Sigmoid colon (tissue), 6 donors: ENCODE measurements at regions not wholly inside any gene's neighbourhood (a gene's known extent, or its start where the extent isn't known, plus 50 kb on each side); places are given as distances from the start of the nearest gene placed in this dataset.
"Not testable (repeated sequence)": the region's sequence is repeated elsewhere in the genome, so short reads cannot be mapped to it uniquely, and the experiment has no call there.

ENCODE experiments used
- DNase-seq: peaks from one replicate; pipeline ENCODE4 v3.0.0-alpha.2; 2019
- H3K27ac ChIP-seq, 4 donors: fragments of 200-600 bp; sonication (generic); one replicate each; pipeline ENCODE4 v1.5.1; 2016 to 2019; ENCODE audit warnings: mild to moderate bottlenecking in 1 of 4
- H3K27me3 ChIP-seq, 3 donors: fragments of 200-600 bp; sonication (generic); one replicate each; pipeline ENCODE4 v1.5.1; 2019; ENCODE audit warnings: mild to moderate bottlenecking in 1 of 3
- H3K36me3 ChIP-seq, 4 donors: fragments of 200-600 bp; sonication (generic); one replicate each; pipeline ENCODE4 v1.5.1; 2016 to 2019
- H3K4me1 ChIP-seq, 4 donors: fragments of 200-600 bp; sonication (generic); one replicate each; pipeline ENCODE4 v1.5.1; 2017 to 2019
- H3K4me3 ChIP-seq, 4 donors: fragments of 200-600 bp; sonication (generic); one replicate each; pipeline ENCODE4 v1.5.1; 2017 to 2019; ENCODE audit warnings: mild to moderate bottlenecking in 2 of 4, moderate library complexity in 1 of 4
- H3K9me3 ChIP-seq, 4 donors: fragments of 200-600 bp in 3 of 4; sonication (generic) in 3 of 4; one replicate each; pipeline versions ENCODE4 v1.5.1 to v1.6.1; 2013 to 2019
- EP300 ChIP-seq, 4 donors: sonication (generic); formaldehyde crosslinking; IDR thresholded peaks; one replicate each; pipeline ENCODE4 v1.6.1; 2017; ENCODE audit warnings: antibody characterized with exemption in 4 of 4
- POLR2A ChIP-seq, 2 donors: fragments of 450-650 bp; IDR thresholded peaks; one replicate each; pipeline ENCODE4 v1.6.1; 2016; ENCODE audit warnings: antibody characterized with exemption in 2 of 2, mild to moderate bottlenecking in 2 of 2, moderate library complexity in 2 of 2
- POLR2AphosphoS5 ChIP-seq, 4 donors: sonication (generic); formaldehyde crosslinking; IDR thresholded peaks; one replicate each; pipeline ENCODE4 v1.6.1; 2017; ENCODE audit warnings: antibody characterized with exemption in 4 of 4
- WGBS, 2 donors: extraction: QIAGEN DNeasy Blood & Tissue Kit; methylation state at CpG; one replicate each; pipeline ENCODE4 v1.1.7; 2013; 5-methylcytosine and 5-hydroxymethylcytosine counted together
- intact Hi-C: fragments of 100-400 bp; cut with DNase I; formaldehyde crosslinking; loops from one replicate; pipeline ENCODE4 v1.15.1; 2023
- TF ChIP-seq, protein P1 (sequence below), 4 experiments: fragments of 450-650 bp in 3 of 4; fragments of 200-600 bp in 1 of 4; IDR thresholded peaks; one replicate each; pipeline ENCODE4 v1.5.1; 2016 to 2019; ENCODE audit warnings: antibody characterized with exemption in 4 of 4, mild to moderate bottlenecking in 3 of 4, moderate library complexity in 2 of 4
- donor health status: healthy with polysubstance abuse.
- donor health status: healthy.

GRCh38 chrX:13463608-13464007, 105.8 kb upstream of the EGFL6 start:
- no peak for TF ChIP-seq POLR2A (IDR thresholded peaks at IDR 0.05)
- TF ChIP-seq, protein P1, sequence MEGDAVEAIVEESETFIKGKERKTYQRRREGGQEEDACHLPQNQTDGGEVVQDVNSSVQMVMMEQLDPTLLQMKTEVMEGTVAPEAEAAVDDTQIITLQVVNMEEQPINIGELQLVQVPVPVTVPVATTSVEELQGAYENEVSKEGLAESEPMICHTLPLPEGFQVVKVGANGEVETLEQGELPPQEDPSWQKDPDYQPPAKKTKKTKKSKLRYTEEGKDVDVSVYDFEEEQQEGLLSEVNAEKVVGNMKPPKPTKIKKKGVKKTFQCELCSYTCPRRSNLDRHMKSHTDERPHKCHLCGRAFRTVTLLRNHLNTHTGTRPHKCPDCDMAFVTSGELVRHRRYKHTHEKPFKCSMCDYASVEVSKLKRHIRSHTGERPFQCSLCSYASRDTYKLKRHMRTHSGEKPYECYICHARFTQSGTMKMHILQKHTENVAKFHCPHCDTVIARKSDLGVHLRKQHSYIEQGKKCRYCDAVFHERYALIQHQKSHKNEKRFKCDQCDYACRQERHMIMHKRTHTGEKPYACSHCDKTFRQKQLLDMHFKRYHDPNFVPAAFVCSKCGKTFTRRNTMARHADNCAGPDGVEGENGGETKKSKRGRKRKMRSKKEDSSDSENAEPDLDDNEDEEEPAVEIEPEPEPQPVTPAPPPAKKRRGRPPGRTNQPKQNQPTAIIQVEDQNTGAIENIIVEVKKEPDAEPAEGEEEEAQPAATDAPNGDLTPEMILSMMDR (IDR thresholded peaks at IDR 0.05): no peak
- no peak for TF ChIP-seq EP300 (IDR thresholded peaks at IDR 0.05)
- peak in 1 of 4 donors; percentile 14 for TF ChIP-seq POLR2AphosphoS5 (IDR thresholded peaks at IDR 0.05)
- peak; percentile 76 for DNase-seq
- 14 to 33% methylated on average over 3 of the region's 3 CpGs for WGBS, 2 donors

DNA sequence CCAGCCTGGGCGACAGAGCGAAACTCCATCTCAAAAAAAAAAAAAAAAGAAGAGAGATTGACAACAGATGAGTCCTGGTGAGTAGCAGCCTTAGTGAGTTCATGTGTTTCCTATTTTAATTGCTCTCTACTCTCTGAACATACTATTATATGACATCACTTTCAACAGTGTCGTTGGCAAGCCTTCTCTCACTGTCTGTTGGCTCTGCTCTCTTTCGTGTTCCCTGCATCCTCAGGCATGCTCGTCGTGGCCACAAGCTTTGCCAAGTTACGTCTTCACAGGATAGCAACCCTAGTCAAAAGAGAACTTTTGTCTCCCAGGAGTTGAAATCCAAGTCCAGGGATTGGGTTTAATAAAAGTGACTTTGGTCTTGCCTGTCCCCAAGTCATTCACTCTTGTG, 117.1 kb upstream of the EGFL6 start:
- H3K27ac ChIP-seq: no peak overlapping the region
- no peaks in the 10 kb centered on the region for H3K27me3 ChIP-seq
- intact Hi-C loops: no loop called here
- DNase-seq: no peak
- H3K4me1 ChIP-seq: no peaks in the 10 kb centered on the region
- no peaks in the 10 kb centered on the region for H3K9me3 ChIP-seq
- no peak overlapping the region for H3K4me3 ChIP-seq
- no peaks in the 10 kb centered on the region for H3K36me3 ChIP-seq
- TF ChIP-seq EP300 (IDR thresholded peaks at IDR 0.05) (no peak), POLR2AphosphoS5 (IDR thresholded peaks at IDR 0.05) (no peak)
- 88 to 91% methylated on average over 7 of the region's 7 CpGs for WGBS, 2 donors

More at GRCh38 chrX:13463608-13464007, 105.8 kb upstream of the EGFL6 start:
- Histone ChIP-seq H3K9me3 (no peaks in the 10 kb centered on the region), H3K27me3 (no peaks in the 10 kb centered on the region), H3K36me3 (no peaks in the 10 kb centered on the region), H3K27ac (peak overlapping the region in 1 of 4 donors; percentile 6), H3K4me1 (peaks cover 0 to 15% (median 0%) of the 10 kb centered on the region in 4 donors), H3K4me3 (no peak overlapping the region)
- intact Hi-C loops: no loop called here

DNA sequence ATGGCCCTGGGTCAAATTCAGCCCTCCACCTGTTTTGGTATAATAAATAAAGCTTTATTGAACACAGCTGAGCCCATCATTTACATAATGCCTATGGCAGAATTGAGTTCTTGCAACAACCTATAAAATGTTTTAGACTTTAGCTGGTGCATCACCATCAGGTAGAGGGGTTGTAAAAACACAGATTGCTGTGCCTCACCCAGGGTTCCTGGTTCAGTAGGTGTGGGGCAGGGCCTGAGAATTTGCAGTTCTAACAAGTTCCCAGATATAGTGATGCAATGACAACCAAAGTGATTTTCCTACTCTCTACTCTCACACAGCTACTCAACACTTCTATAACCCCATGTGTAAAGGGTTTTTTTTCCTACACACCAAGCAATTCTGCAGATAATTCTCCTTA, 120.0 kb upstream of the EGFL6 start:
- TF ChIP-seq EP300 (IDR thresholded peaks at IDR 0.05): no peak
- no peak for TF ChIP-seq POLR2AphosphoS5 (IDR thresholded peaks at IDR 0.05)
- no peak for TF ChIP-seq POLR2A (IDR thresholded peaks at IDR 0.05)
- TF ChIP-seq, protein P1 (IDR thresholded peaks at IDR 0.05): no peak
- no peak overlapping the region for H3K4me3 ChIP-seq
- no peaks in the 10 kb centered on the region for H3K27me3 ChIP-seq
- H3K4me1 ChIP-seq: no peaks in the 10 kb centered on the region
- H3K36me3 ChIP-seq: no peaks in the 10 kb centered on the region
- intact Hi-C loops: no loop called here
- DNase-seq: no peak
- H3K9me3 ChIP-seq: no peaks in the 10 kb centered on the region
- no peak overlapping the region for H3K27ac ChIP-seq

- TF ChIP-seq EP300 (IDR thresholded peaks at IDR 0.05) (no peak), POLR2AphosphoS5 (IDR thresholded peaks at IDR 0.05) (no peak), POLR2A (IDR thresholded peaks at IDR 0.05) (no peak)
- TF ChIP-seq, protein P1 (IDR thresholded peaks at IDR 0.05): no peak
- Histone ChIP-seq H3K27me3 (no peaks in the 10 kb centered on the region), H3K4me1 (no peaks in the 10 kb centered on the region), H3K36me3 (no peaks in the 10 kb centered on the region), H3K9me3 (no peaks in the 10 kb centered on the region), H3K4me3 (no peak overlapping the region), H3K27ac (no peak overlapping the region)
- DNase-seq: no peak
- intact Hi-C loops: no loop called here
- 95 to 99% methylated on average over 2 of the region's 2 CpGs for WGBS, 2 donors
Observed at GRCh38 chrX:13448941-13449340, 120.5 kb upstream of the EGFL6 start.

DNA sequence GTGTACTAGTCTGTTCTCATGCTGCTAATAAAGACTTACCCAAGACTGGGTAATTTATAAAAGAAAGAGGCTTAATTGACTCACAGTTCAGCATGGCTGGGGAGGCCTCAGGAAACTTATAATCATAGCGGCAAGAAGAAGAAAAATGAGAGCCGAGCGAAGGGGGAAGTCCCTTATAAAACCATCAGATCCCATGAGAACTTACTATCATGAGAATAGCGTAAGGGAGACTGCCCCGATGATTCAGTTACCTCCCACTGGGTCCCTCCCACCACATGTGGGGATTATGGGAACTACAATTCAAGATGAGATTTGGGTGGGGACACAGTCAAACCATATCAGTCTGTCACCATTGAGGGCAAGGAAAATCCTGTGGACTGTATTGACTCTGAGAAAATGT, 121.8 kb upstream of the ATXN3L start:
- H3K4me3 ChIP-seq, H3K9me3 ChIP-seq, H3K4me1 ChIP-seq, H3K27ac ChIP-seq, H3K27me3 ChIP-seq, intact Hi-C loops, DNase-seq, H3K36me3 ChIP-seq: not testable (repeated sequence)
- 85 to 97% methylated on average over 5 of the region's 5 CpGs for WGBS, 2 donors

GRCh38 chrX:13440176-13440575, 120.3 kb upstream of the ATXN3L start:
- Histone ChIP-seq H3K4me3 (no peak overlapping the region), H3K27me3 (no peaks in the 10 kb centered on the region), H3K9me3 (no peaks in the 10 kb centered on the region), H3K4me1 (no peaks in the 10 kb centered on the region), H3K27ac (no peak overlapping the region), H3K36me3 (no peaks in the 10 kb centered on the region)
- TF ChIP-seq, protein P1 (IDR thresholded peaks at IDR 0.05): no peak
- TF ChIP-seq EP300 (IDR thresholded peaks at IDR 0.05): no peak
- TF ChIP-seq POLR2AphosphoS5 (IDR thresholded peaks at IDR 0.05): no peak
- TF ChIP-seq POLR2A (IDR thresholded peaks at IDR 0.05): no peak
- no peak for DNase-seq
- intact Hi-C loops: no loop called here
- 81 to 88% methylated on average over 2 of the region's 2 CpGs for WGBS, 2 donors
